ENCODE measurements at regions not wholly inside any gene's neighbourhood (a gene's known extent, or its start where the extent isn't known, plus 50 kb on each side); places are given as distances from the start of the nearest gene placed in this dataset.

- no peak for DNase-seq
- Histone ChIP-seq H3K4me2 (ENCODE audit: insufficient read depth, low read length) (no peak overlapping the region), H3K9me3 (ENCODE audit: insufficient read depth, low read length, severe bottlenecking) (no peaks in the 10 kb centered on the region), H3K36me3 (ENCODE audit: insufficient read depth, low read length) (no peaks in the 10 kb centered on the region), H3K27ac (ENCODE audit: low read length) (no peak overlapping the region), H3K4me3 (ENCODE audit: low read depth in 1 of 2, low read length in 2 of 2) (no peak overlapping the region), H2AFZ (ENCODE audit: low read depth, low read length) (no peak overlapping the region), H4K20me1 (ENCODE audit: insufficient read depth, low read length) (no peaks in the 10 kb centered on the region), H3K79me2 (ENCODE audit: insufficient read depth, low read length) (no peaks in the 10 kb centered on the region), H3K9ac (ENCODE audit: low read depth, low read length) (no peak overlapping the region), H3K27me3 (ENCODE audit: insufficient read depth, low read length, poor library complexity) (no peaks in the 10 kb centered on the region), H3K4me1 (ENCODE audit: insufficient read depth, low read length) (no peaks in the 10 kb centered on the region)
- no peak for ATAC-seq (ENCODE audit: insufficient read depth, low read depth)
- no peak for TF ChIP-seq EZH2 (IDR thresholded peaks at IDR 0.05; ENCODE audit: borderline replicate concordance, low read depth, low read length, severe bottlenecking)
- no peak for TF ChIP-seq CTCF (IDR thresholded peaks at IDR 0.05; ENCODE audit: borderline replicate concordance, extremely low read depth, low read length, poor library complexity, severe bottlenecking)
These were observed 60.3 kb upstream of the C1GALT1 start for GRCh38 chr7:7122033-7122478.

GRCh38 chr7:7122701-7123281 lies 59.6 kb upstream of the C1GALT1 start:
- DNase-seq: no peak
- no peaks in the 10 kb centered on the region for H3K79me2 ChIP-seq (ENCODE audit: insufficient read depth, low read length)
- no peak for ATAC-seq (ENCODE audit: insufficient read depth, low read depth)

GRCh38 chr7:7125963-7126362 lies 56.4 kb upstream of the C1GALT1 start:
- no peaks in the 10 kb centered on the region for H3K4me1 ChIP-seq (ENCODE audit: insufficient read depth, low read length)
- no peak overlapping the region for H3K27ac ChIP-seq (ENCODE audit: low read length)
- no peaks in the 10 kb centered on the region for H3K79me2 ChIP-seq (ENCODE audit: insufficient read depth, low read length)
- no peaks in the 10 kb centered on the region for H3K9me3 ChIP-seq (ENCODE audit: insufficient read depth, low read length, severe bottlenecking)
- H4K20me1 ChIP-seq (ENCODE audit: insufficient read depth, low read length): no peaks in the 10 kb centered on the region
- ATAC-seq (ENCODE audit: insufficient read depth, low read depth): no peak
- TF ChIP-seq EZH2 (IDR thresholded peaks at IDR 0.05; ENCODE audit: borderline replicate concordance, low read depth, low read length, severe bottlenecking) (no peak), CTCF (IDR thresholded peaks at IDR 0.05; ENCODE audit: borderline replicate concordance, extremely low read depth, low read length, poor library complexity, severe bottlenecking) (no peak)
- H2AFZ ChIP-seq (ENCODE audit: low read depth, low read length): no peak overlapping the region
- H3K36me3 ChIP-seq (ENCODE audit: insufficient read depth, low read length): no peaks in the 10 kb centered on the region
- no peak for DNase-seq
- no peaks in the 10 kb centered on the region for H3K27me3 ChIP-seq (ENCODE audit: insufficient read depth, low read length, poor library complexity)
- H3K9ac ChIP-seq (ENCODE audit: low read depth, low read length): no peak overlapping the region
- no peak overlapping the region for H3K4me2 ChIP-seq (ENCODE audit: insufficient read depth, low read length)
- H3K4me3 ChIP-seq (ENCODE audit: low read depth in 1 of 2, low read length in 2 of 2): no peak overlapping the region

More at GRCh38 chr7:7122701-7123281, 59.6 kb upstream of the C1GALT1 start:
- Histone ChIP-seq H2AFZ (ENCODE audit: low read depth, low read length) (no peak overlapping the region), H3K4me2 (ENCODE audit: insufficient read depth, low read length) (no peak overlapping the region), H3K27me3 (ENCODE audit: insufficient read depth, low read length, poor library complexity) (no peaks in the 10 kb centered on the region), H3K9me3 (ENCODE audit: insufficient read depth, low read length, severe bottlenecking) (no peaks in the 10 kb centered on the region), H3K4me1 (ENCODE audit: insufficient read depth, low read length) (no peaks in the 10 kb centered on the region), H4K20me1 (ENCODE audit: insufficient read depth, low read length) (no peaks in the 10 kb centered on the region), H3K36me3 (ENCODE audit: insufficient read depth, low read length) (no peaks in the 10 kb centered on the region), H3K27ac (ENCODE audit: low read length) (no peak overlapping the region), H3K4me3 (ENCODE audit: low read depth in 1 of 2, low read length in 2 of 2) (no peak overlapping the region), H3K9ac (ENCODE audit: low read depth, low read length) (no peak overlapping the region)
- TF ChIP-seq EZH2 (IDR thresholded peaks at IDR 0.05; ENCODE audit: borderline replicate concordance, low read depth, low read length, severe bottlenecking): no peak
- TF ChIP-seq CTCF (IDR thresholded peaks at IDR 0.05; ENCODE audit: borderline replicate concordance, extremely low read depth, low read length, poor library complexity, severe bottlenecking): no peak

Measured in DND-41 (cell line).